ENCODE measurements at regions not wholly inside any gene's neighbourhood (a gene's known extent, or its start where the extent isn't known, plus 50 kb on each side); places are given as distances from the start of the nearest gene placed in this dataset.

GRCh38 chr11:10931761-10932670 lies 74.2 kb upstream of the ZBED5 start:
- TF ChIP-seq BHLHE40 (IDR thresholded peaks at IDR 0.05; ENCODE audit: borderline replicate concordance) (no peak), NFRKB (IDR thresholded peaks at IDR 0.05) (no peak), PKNOX1 (IDR thresholded peaks at IDR 0.05) (no peak), ARNT (IDR thresholded peaks at IDR 0.05) (no peak), ELF4 (IDR thresholded peaks at IDR 0.05) (no peak), FOXM1 (IDR thresholded peaks at IDR 0.05; ENCODE audit: borderline replicate concordance) (no peak), TARDBP (IDR thresholded peaks at IDR 0.05) (no peak), FOXK2 (IDR thresholded peaks at IDR 0.05) (no peak), FOXA1 (IDR thresholded peaks at IDR 0.05) (no peak)
